DOHH2 (cell line): ENCODE measurements at regions not wholly inside any gene's neighbourhood (a gene's known extent, or its start where the extent isn't known, plus 50 kb on each side); places are given as distances from the start of the nearest gene placed in this dataset.

Experiments
- H3F3A ChIP-seq: fragments of 200-600 bp; sonication (generic), shearing (Covaris generic); 2 replicates; pipeline ENCODE4 v1.6.0; 2016; ENCODE audit warnings: antibody characterized with exemption, mild to moderate bottlenecking; ENCODE audit not compliant: control insufficient read depth, insufficient read depth
- H3K27ac ChIP-seq: fragments of 200-600 bp; sonication (generic); 2 replicates; pipeline ENCODE4 v1.5.1; 2014; ENCODE audit warnings: low read depth, mild to moderate bottlenecking, low read length, moderate library complexity
- H3K27me3 ChIP-seq: fragments of 200-600 bp; sonication (generic); 2 replicates; pipeline ENCODE4 v1.6.1; 2014; ENCODE audit warnings: mild to moderate bottlenecking, low read length, mixed read lengths; ENCODE audit not compliant: control insufficient read depth
- H3K36me3 ChIP-seq: fragments of 200-600 bp; sonication (generic); 2 replicates; pipeline ENCODE4 v1.6.1; 2014; ENCODE audit warnings: mild to moderate bottlenecking, low read length, moderate library complexity, mixed read lengths; ENCODE audit not compliant: control insufficient read depth
- H3K4me1 ChIP-seq: fragments of 200-600 bp; sonication (generic); 2 replicates; pipeline ENCODE4 v1.6.1; 2014; ENCODE audit warnings: mild to moderate bottlenecking, low read length, mixed read lengths; ENCODE audit not compliant: control insufficient read depth
- H3K4me2 ChIP-seq: fragments of 200-600 bp; sonication (generic); 2 replicates; pipeline ENCODE4 v1.6.0; 2014; ENCODE audit warnings: mild to moderate bottlenecking, low read length, moderate library complexity
- H3K4me3 ChIP-seq: fragments of 200-600 bp; sonication (generic); 2 replicates; pipeline ENCODE4 v1.5.1; 2014; ENCODE audit warnings: mild to moderate bottlenecking, low read length, mixed read lengths
- H3K79me2 ChIP-seq: fragments of 200-600 bp; sonication (generic); 2 replicates; pipeline ENCODE4 v1.6.1; 2014; ENCODE audit warnings: mild to moderate bottlenecking, low read length, mixed read lengths; ENCODE audit not compliant: control insufficient read depth
- H3K9me2 ChIP-seq: fragments of 200-600 bp; sonication (generic); replicated peaks from 2 replicates; pipeline ENCODE4 v1.6.1; 2014; ENCODE audit warnings: mild to moderate bottlenecking, low read length, mixed read lengths; ENCODE audit not compliant: control insufficient read depth
- H3K9me3 ChIP-seq: fragments of 200-600 bp; sonication (generic); 2 replicates; pipeline ENCODE4 v1.6.1; 2014; ENCODE audit warnings: antibody characterized with exemption, low read length, mixed read lengths; ENCODE audit not compliant: control insufficient read depth, insufficient read depth
- H4K20me1 ChIP-seq: fragments of 200-600 bp; sonication (generic); 2 replicates; pipeline ENCODE4 v1.6.0; 2014; ENCODE audit warnings: low read depth, mild to moderate bottlenecking, antibody characterized with exemption, low read length, moderate library complexity; ENCODE audit not compliant: control insufficient read depth, insufficient read depth
- EZH2phosphoT487 ChIP-seq: fragments of 200-600 bp; sonication (generic); IDR thresholded peaks from 2 replicates; pipeline ENCODE4 v1.6.1; 2017; ENCODE audit warnings: borderline replicate concordance, mild to moderate bottlenecking, antibody characterized with exemption, low read length, moderate library complexity, mixed read lengths
- TF ChIP-seq, protein P1 (sequence below): fragments of 200-600 bp; sonication (generic); IDR thresholded peaks from one replicate; pipeline ENCODE4 v1.5.1; 2014; ENCODE audit warnings: antibody characterized with exemption, mild to moderate bottlenecking, low read depth, low read length; ENCODE audit not compliant: poor library complexity, severe bottlenecking

GRCh38 chr2:238510911-238511613 lies 84.3 kb downstream of the ASB1 start:
- no peaks in the 10 kb centered on the region for H3K4me1 ChIP-seq
- peaks cover under 1% of the 10 kb centered on the region; the same call in 1 of the 2 replicates for H3K9me3 ChIP-seq
- no peak overlapping the region for H3K27ac ChIP-seq

GRCh38 chr2:238511614-238511950 lies 84.9 kb downstream of the ASB1 start:
- TF ChIP-seq EZH2phosphoT487 = no peak
- TF ChIP-seq, protein P1, sequence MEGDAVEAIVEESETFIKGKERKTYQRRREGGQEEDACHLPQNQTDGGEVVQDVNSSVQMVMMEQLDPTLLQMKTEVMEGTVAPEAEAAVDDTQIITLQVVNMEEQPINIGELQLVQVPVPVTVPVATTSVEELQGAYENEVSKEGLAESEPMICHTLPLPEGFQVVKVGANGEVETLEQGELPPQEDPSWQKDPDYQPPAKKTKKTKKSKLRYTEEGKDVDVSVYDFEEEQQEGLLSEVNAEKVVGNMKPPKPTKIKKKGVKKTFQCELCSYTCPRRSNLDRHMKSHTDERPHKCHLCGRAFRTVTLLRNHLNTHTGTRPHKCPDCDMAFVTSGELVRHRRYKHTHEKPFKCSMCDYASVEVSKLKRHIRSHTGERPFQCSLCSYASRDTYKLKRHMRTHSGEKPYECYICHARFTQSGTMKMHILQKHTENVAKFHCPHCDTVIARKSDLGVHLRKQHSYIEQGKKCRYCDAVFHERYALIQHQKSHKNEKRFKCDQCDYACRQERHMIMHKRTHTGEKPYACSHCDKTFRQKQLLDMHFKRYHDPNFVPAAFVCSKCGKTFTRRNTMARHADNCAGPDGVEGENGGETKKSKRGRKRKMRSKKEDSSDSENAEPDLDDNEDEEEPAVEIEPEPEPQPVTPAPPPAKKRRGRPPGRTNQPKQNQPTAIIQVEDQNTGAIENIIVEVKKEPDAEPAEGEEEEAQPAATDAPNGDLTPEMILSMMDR = no peak
- no peaks in the 10 kb centered on the region for H3K79me2 ChIP-seq
- H3K36me3 ChIP-seq = no peaks in the 10 kb centered on the region
- H3F3A ChIP-seq = no peaks in the 10 kb centered on the region
- no peaks in the 10 kb centered on the region for H3K9me2 ChIP-seq
- no peak overlapping the region for H3K27ac ChIP-seq
- H3K4me2 ChIP-seq = no peak overlapping the region
- peaks cover 10% of the 10 kb centered on the region for H3K27me3 ChIP-seq
- no peak overlapping the region for H3K4me3 ChIP-seq
- H4K20me1 ChIP-seq = no peaks in the 10 kb centered on the region
- no peaks in the 10 kb centered on the region for H3K4me1 ChIP-seq
- H3K9me3 ChIP-seq = peaks cover 6% of the 10 kb centered on the region

More at GRCh38 chr2:238510911-238511613, 84.3 kb downstream of the ASB1 start:
- Histone ChIP-seq H4K20me1 (no peaks in the 10 kb centered on the region), H3K79me2 (no peaks in the 10 kb centered on the region), H3K36me3 (no peaks in the 10 kb centered on the region), H3F3A (no peaks in the 10 kb centered on the region), H3K4me2 (no peak overlapping the region), H3K4me3 (no peak overlapping the region), H3K27me3 (peaks cover 10% of the 10 kb centered on the region), H3K9me2 (no peaks in the 10 kb centered on the region)
- TF ChIP-seq, protein P1 = no peak
- no peak for TF ChIP-seq EZH2phosphoT487

GRCh38 chr2:238512247-238512867 lies 85.6 kb downstream of the ASB1 start:
- no peaks in the 10 kb centered on the region for H3K79me2 ChIP-seq
- TF ChIP-seq, protein P1 = no peak
- TF ChIP-seq EZH2phosphoT487 = no peak
- peaks cover 12% of the 10 kb centered on the region for H3K9me3 ChIP-seq
- no peaks in the 10 kb centered on the region for H3K4me1 ChIP-seq
- H3K27ac ChIP-seq = no peak overlapping the region
- no peaks in the 10 kb centered on the region for H4K20me1 ChIP-seq
- H3K4me3 ChIP-seq = no peak overlapping the region
- H3F3A ChIP-seq = no peaks in the 10 kb centered on the region
- H3K4me2 ChIP-seq = no peak overlapping the region
- H3K9me2 ChIP-seq = no peaks in the 10 kb centered on the region
- no peaks in the 10 kb centered on the region for H3K36me3 ChIP-seq
- H3K27me3 ChIP-seq = peaks cover 10% of the 10 kb centered on the region
